Keratinocyte (primary cell): ENCODE measurements at regions not wholly inside any gene's neighbourhood (a gene's known extent, or its start where the extent isn't known, plus 50 kb on each side); places are given as distances from the start of the nearest gene placed in this dataset.
"Not testable (repeated sequence)": the region's sequence is repeated elsewhere in the genome, so short reads cannot be mapped to it uniquely, and the experiment has no call there.

Experiments
- DNase-seq: peaks from one replicate; pipeline ENCODE4 v3.0.0-alpha.2; 2011; ENCODE audit warnings: low read depth, missing footprints, low spot score
- FAIRE-seq: peaks from 2 replicates; lab custom pipeline; 2011; peaks lifted over from hg19 to GRCh38; lab: Jason Lieb, UNC
- H2AFZ ChIP-seq: 2 replicates; pipeline ENCODE4 v1.6.0; 2012; ENCODE audit warnings: low read length, control low read depth, inconsistent platforms; ENCODE audit not compliant: control insufficient read depth
- H3K27ac ChIP-seq: 2 replicates; pipeline ENCODE4 v1.5.1; 2011; ENCODE audit warnings: low read length; ENCODE audit not compliant: control insufficient read depth, insufficient read depth
- H3K27me3 ChIP-seq: 3 replicates; pipeline ENCODE4 v1.6.0; 2011; ENCODE audit warnings: low read length; ENCODE audit not compliant: control insufficient read depth, insufficient read depth; ENCODE audit errors: extremely low read depth
- H3K36me3 ChIP-seq, 2 experiments: 2 replicates in 1 of 2; 3 replicates in 1 of 2; pipeline ENCODE4 v1.5.1; 2011; ENCODE audit warnings: low read length in 2 of 2, mild to moderate bottlenecking in 1 of 2; ENCODE audit not compliant: control insufficient read depth in 2 of 2, insufficient read depth in 2 of 2; ENCODE audit errors: extremely low read depth in 1 of 2
- H3K4me1 ChIP-seq: 3 replicates; pipeline ENCODE4 v1.5.1; 2011; ENCODE audit warnings: low read length; ENCODE audit not compliant: control insufficient read depth, insufficient read depth; ENCODE audit errors: extremely low read depth
- H3K4me2 ChIP-seq: 3 replicates; pipeline ENCODE4 v1.6.0; 2011; ENCODE audit warnings: low read depth, low read length; ENCODE audit not compliant: control insufficient read depth, insufficient read depth; ENCODE audit errors: extremely low read depth
- H3K4me3 ChIP-seq, 3 experiments: fragments of 200-600 bp in 1 of 3; sonication (generic) in 1 of 3; 2 replicates in 2 of 3; 3 replicates in 1 of 3; pipeline ENCODE4 v1.5.1; 2011 to 2016; ENCODE audit warnings: low read length in 3 of 3, mild to moderate bottlenecking in 3 of 3, control low read depth in 2 of 3, inconsistent platforms in 1 of 3, low read depth in 1 of 3, mixed read lengths in 1 of 3, mixed run types in 1 of 3, moderate library complexity in 1 of 3; ENCODE audit not compliant: control insufficient read depth in 2 of 3, insufficient read depth in 2 of 3; ENCODE audit errors: extremely low read depth in 1 of 3
- H3K79me2 ChIP-seq: 2 replicates; pipeline ENCODE4 v1.6.0; 2012; ENCODE audit warnings: low read length; ENCODE audit not compliant: control insufficient read depth, insufficient read depth
- H3K9ac ChIP-seq: 3 replicates; pipeline ENCODE4 v1.6.0; 2011; ENCODE audit warnings: low read length; ENCODE audit not compliant: control insufficient read depth, insufficient read depth; ENCODE audit errors: extremely low read depth
- H3K9me1 ChIP-seq: 3 replicates; pipeline ENCODE4 v1.6.0; 2011; ENCODE audit warnings: low read length; ENCODE audit not compliant: control insufficient read depth, insufficient read depth; ENCODE audit errors: extremely low read depth
- H3K9me3 ChIP-seq: 2 replicates; pipeline ENCODE4 v1.5.1; 2012; ENCODE audit warnings: low read depth, low read length; ENCODE audit not compliant: control insufficient read depth
- H4K20me1 ChIP-seq: 3 replicates; pipeline ENCODE4 v1.6.0; 2011; ENCODE audit warnings: low read length; ENCODE audit not compliant: control insufficient read depth, insufficient read depth; ENCODE audit errors: extremely low read depth
- CTCF ChIP-seq, 3 experiments: IDR thresholded peaks in 1 of 3; conservative IDR thresholded peaks in 1 of 3; optimal IDR thresholded peaks in 1 of 3; 2 replicates in 2 of 3; 3 replicates in 1 of 3; pipeline versions ENCODE3 to v1.5.1; 2011; ENCODE audit warnings: low read length in 3 of 3, mild to moderate bottlenecking in 3 of 3, moderate library complexity in 2 of 3, control low read depth in 1 of 3, inconsistent platforms in 1 of 3; ENCODE audit not compliant: insufficient read depth in 2 of 3; ENCODE audit errors: extremely low read depth in 1 of 3
- EZH2 ChIP-seq: IDR thresholded peaks from one replicate; pipeline ENCODE4 v1.6.1; 2012; ENCODE audit warnings: inconsistent platforms, mild to moderate bottlenecking, low read length, moderate library complexity
- dilution Hi-C: fragments of 300-500 bp; cut with MboI; formaldehyde crosslinking; loops from one replicate; pipeline ENCODE4 v1.7.0; 2020; ENCODE audit warnings: low sequenced_read_pairs; ENCODE audit not compliant: extremely low pct_ligation_motif_present

GRCh38 chr6:122182061-122182460 lies 217.4 kb upstream of the HSF2 start:
- H3K27ac ChIP-seq, result no peak overlapping the region
- no peaks in the 10 kb centered on the region for H4K20me1 ChIP-seq
- no peak overlapping the region for H3K4me3 ChIP-seq
- TF ChIP-seq CTCF (optimal IDR thresholded peaks at IDR 0.05 in 1 of 3, IDR thresholded peaks at IDR 0.05 in 1 of 3, conservative IDR thresholded peaks at IDR 0.05 in 1 of 3; ENCODE audit: extremely low read depth in 1 of 3, insufficient read depth in 2 of 3, low read length in 3 of 3), result no peak
- TF ChIP-seq EZH2, result no peak
- H3K4me1 ChIP-seq, result no peaks in the 10 kb centered on the region
- H3K79me2 ChIP-seq, result no peaks in the 10 kb centered on the region
- dilution Hi-C loops, result no loop called here
- DNase-seq (no peak), FAIRE-seq (no peak)
- H3K4me2 ChIP-seq, result no peak overlapping the region
- no peaks in the 10 kb centered on the region for H3K9me1 ChIP-seq
- H3K36me3 ChIP-seq, result no peaks in the 10 kb centered on the region
- no peaks in the 10 kb centered on the region for H3K9me3 ChIP-seq
- H3K27me3 ChIP-seq, result no peaks in the 10 kb centered on the region
- no peak overlapping the region for H3K9ac ChIP-seq
- H2AFZ ChIP-seq, result no peak overlapping the region

GRCh38 chr6:122184401-122184827 lies 215.0 kb upstream of the HSF2 start:
- dilution Hi-C loops, result no loop called here
- H3K27me3 ChIP-seq, result no peaks in the 10 kb centered on the region
- no peak overlapping the region for H3K4me2 ChIP-seq
- TF ChIP-seq CTCF (optimal IDR thresholded peaks at IDR 0.05 in 1 of 3, IDR thresholded peaks at IDR 0.05 in 1 of 3, conservative IDR thresholded peaks at IDR 0.05 in 1 of 3; ENCODE audit: extremely low read depth in 1 of 3, insufficient read depth in 2 of 3, low read length in 3 of 3) (peak in 1 of 3 experiments; percentile 20), EZH2 (no peak)
- H4K20me1 ChIP-seq, result no peaks in the 10 kb centered on the region
- no peaks in the 10 kb centered on the region for H3K9me3 ChIP-seq
- FAIRE-seq (no peak), DNase-seq (no peak)
- H3K9ac ChIP-seq, result no peak overlapping the region
- no peaks in the 10 kb centered on the region for H3K36me3 ChIP-seq
- H3K79me2 ChIP-seq, result no peaks in the 10 kb centered on the region
- no peak overlapping the region for H3K4me3 ChIP-seq
- no peak overlapping the region for H3K27ac ChIP-seq
- H2AFZ ChIP-seq, result no peak overlapping the region
- H3K4me1 ChIP-seq, result no peaks in the 10 kb centered on the region
- no peaks in the 10 kb centered on the region for H3K9me1 ChIP-seq

- not testable (repeated sequence) for H3K4me1 ChIP-seq, H3K27me3 ChIP-seq, H3K27ac ChIP-seq
Measured at GRCh38 chr6:122185458-122185857, 214.0 kb upstream of the HSF2 start.

More at GRCh38 chr6:122185458-122185857, 214.0 kb upstream of the HSF2 start:
- dilution Hi-C loops, H3K79me2 ChIP-seq, H4K20me1 ChIP-seq, H3K4me2 ChIP-seq, H3K4me3 ChIP-seq, H3K9me3 ChIP-seq, DNase-seq, H2AFZ ChIP-seq, H3K9ac ChIP-seq, FAIRE-seq, H3K36me3 ChIP-seq, H3K9me1 ChIP-seq: not testable (repeated sequence)
